ENCODE measurements at regions not wholly inside any gene's neighbourhood (a gene's known extent, or its start where the extent isn't known, plus 50 kb on each side); places are given as distances from the start of the nearest gene placed in this dataset.

DNA sequence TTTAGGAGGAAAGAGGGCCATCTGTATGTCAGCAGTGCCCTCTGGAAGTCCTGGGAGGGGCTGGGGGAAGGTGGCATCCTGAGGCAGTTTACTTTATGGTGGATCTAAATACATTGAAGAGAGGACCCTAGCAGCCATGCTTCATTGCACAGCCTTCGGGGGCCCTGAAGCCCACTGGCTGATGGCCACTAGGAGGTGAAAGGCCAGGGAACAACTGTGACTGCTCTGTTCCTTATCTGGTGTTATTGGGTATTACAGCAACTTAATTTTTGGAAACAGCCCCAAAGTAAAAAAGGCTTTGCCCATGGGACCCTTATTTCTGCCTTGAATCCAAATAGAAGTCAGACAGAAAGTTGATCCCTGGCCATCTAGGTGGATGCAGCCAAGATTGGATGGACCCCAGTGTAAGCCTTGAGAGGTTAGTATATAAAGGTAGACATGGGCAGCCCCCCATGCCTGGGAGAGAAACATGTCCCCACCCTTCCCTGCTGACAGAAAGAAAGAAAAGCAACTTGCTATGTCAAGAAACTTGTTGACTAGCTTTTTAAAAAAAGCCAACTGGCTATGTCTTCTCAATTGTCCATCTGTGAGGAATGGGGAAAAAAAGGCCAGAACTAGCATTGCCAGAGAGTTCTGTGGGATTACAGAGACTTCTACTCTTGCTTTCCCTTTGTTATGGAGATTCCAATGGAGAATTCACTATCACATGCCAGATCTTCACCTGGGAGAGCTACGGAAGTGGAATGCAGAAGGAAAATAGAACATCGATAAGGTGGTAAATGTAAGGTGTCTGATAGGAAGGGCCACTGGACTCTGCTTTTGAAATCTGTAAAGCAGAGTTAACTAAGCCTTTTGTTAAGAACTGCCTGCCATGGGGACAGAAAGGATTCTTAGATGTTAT, 58.6 kb upstream of the OSR1 start:
- TF ChIP-seq, protein P1, sequence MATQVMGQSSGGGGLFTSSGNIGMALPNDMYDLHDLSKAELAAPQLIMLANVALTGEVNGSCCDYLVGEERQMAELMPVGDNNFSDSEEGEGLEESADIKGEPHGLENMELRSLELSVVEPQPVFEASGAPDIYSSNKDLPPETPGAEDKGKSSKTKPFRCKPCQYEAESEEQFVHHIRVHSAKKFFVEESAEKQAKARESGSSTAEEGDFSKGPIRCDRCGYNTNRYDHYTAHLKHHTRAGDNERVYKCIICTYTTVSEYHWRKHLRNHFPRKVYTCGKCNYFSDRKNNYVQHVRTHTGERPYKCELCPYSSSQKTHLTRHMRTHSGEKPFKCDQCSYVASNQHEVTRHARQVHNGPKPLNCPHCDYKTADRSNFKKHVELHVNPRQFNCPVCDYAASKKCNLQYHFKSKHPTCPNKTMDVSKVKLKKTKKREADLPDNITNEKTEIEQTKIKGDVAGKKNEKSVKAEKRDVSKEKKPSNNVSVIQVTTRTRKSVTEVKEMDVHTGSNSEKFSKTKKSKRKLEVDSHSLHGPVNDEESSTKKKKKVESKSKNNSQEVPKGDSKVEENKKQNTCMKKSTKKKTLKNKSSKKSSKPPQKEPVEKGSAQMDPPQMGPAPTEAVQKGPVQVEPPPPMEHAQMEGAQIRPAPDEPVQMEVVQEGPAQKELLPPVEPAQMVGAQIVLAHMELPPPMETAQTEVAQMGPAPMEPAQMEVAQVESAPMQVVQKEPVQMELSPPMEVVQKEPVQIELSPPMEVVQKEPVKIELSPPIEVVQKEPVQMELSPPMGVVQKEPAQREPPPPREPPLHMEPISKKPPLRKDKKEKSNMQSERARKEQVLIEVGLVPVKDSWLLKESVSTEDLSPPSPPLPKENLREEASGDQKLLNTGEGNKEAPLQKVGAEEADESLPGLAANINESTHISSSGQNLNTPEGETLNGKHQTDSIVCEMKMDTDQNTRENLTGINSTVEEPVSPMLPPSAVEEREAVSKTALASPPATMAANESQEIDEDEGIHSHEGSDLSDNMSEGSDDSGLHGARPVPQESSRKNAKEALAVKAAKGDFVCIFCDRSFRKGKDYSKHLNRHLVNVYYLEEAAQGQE (IDR thresholded peaks at IDR 0.05; ENCODE audit: insufficient read depth in 1 of 2, low read depth in 2 of 2, low read length in 2 of 2) = no peak
- TF ChIP-seq FOXP2 (optimal IDR thresholded peaks at IDR 0.05; ENCODE audit: borderline replicate concordance, extremely low read depth, extremely low read length, insufficient read depth) (no peak), SIN3A (IDR thresholded peaks at IDR 0.05; ENCODE audit: borderline replicate concordance, insufficient read depth, low read length) (no peak), TAF1 (IDR thresholded peaks at IDR 0.05; ENCODE audit: borderline replicate concordance, insufficient read depth, low read length) (no peak), POLR2AphosphoS5 (IDR thresholded peaks at IDR 0.05; ENCODE audit: low read depth, low read length) (no peak)

DNA sequence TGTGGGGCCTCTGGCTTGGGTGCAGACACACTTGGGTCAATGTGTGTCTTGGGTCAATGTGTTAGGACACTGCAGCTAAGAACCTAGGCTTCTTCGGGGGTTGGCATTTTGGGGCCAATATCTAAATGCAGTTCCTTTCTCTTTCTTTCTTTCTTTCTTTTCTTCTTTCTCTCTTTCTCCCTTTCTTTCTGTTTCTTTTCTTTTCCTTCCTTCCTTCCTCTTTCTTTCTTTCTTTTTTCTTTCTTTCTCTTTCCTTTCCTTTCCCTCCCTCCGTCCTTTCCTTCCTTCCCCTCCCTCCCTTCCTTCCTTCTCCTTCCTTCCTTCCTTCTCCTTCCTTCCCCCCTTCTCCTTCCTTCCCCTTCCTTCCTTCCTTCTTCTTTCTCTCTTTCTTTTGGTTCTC, 57.7 kb upstream of the OSR1 start:
- TF ChIP-seq FOXP2 (optimal IDR thresholded peaks at IDR 0.05; ENCODE audit: borderline replicate concordance, extremely low read depth, extremely low read length, insufficient read depth) (no peak), TAF1 (IDR thresholded peaks at IDR 0.05; ENCODE audit: borderline replicate concordance, insufficient read depth, low read length) (no peak), SIN3A (IDR thresholded peaks at IDR 0.05; ENCODE audit: borderline replicate concordance, insufficient read depth, low read length) (no peak), POLR2AphosphoS5 (IDR thresholded peaks at IDR 0.05; ENCODE audit: low read depth, low read length) (no peak)
- TF ChIP-seq, protein P1 (IDR thresholded peaks at IDR 0.05; ENCODE audit: insufficient read depth in 1 of 2, low read depth in 2 of 2, low read length in 2 of 2) = no peak

DNA sequence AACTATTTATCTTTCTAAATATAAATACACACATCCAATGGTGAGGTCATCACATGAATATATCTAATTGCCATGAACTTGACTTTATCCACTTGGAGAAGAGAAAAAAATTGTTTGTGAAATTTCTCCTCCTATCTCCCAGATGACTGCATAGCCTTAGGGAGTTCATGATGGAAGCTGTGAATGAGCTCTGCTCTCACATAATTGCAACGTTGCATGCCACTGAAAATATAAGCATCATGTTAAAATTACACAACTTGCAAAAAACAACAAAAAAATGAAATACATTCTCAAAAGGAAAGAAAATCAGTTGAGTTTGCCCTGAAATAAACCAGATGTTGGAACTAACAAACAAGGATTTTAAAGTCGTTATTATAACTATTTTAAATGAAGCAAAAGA, 50.6 kb upstream of the OSR1 start:
- no peak for TF ChIP-seq TAF1 (IDR thresholded peaks at IDR 0.05; ENCODE audit: borderline replicate concordance, insufficient read depth, low read length)
- TF ChIP-seq, protein P1 (IDR thresholded peaks at IDR 0.05; ENCODE audit: insufficient read depth in 1 of 2, low read depth in 2 of 2, low read length in 2 of 2) = no peak
- no peak for TF ChIP-seq POLR2AphosphoS5 (IDR thresholded peaks at IDR 0.05; ENCODE audit: low read depth, low read length)
- no peak for TF ChIP-seq FOXP2 (optimal IDR thresholded peaks at IDR 0.05; ENCODE audit: borderline replicate concordance, extremely low read depth, extremely low read length, insufficient read depth)
- no peak for TF ChIP-seq SIN3A (IDR thresholded peaks at IDR 0.05; ENCODE audit: borderline replicate concordance, insufficient read depth, low read length)

DNA sequence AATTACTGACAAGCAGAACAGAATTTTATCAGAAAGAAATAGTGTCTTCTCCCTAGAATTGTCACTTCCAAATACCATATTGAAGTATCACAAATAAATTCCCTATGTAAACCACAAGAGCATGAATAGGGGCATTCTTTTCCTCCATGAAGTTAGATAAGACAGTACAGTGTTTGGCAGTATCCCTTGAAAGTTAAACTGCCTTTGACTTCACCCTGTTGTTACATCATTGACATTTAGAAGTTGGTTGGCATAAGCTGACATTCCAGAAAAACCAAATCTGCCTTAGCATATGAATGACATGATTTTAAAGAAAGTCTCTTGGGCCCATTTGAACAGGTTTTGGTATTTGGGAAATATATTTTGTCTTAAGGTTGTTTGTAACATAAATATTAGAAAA, 50.2 kb upstream of the OSR1 start:
- TF ChIP-seq SIN3A (IDR thresholded peaks at IDR 0.05; ENCODE audit: borderline replicate concordance, insufficient read depth, low read length) = no peak
- no peak for TF ChIP-seq FOXP2 (optimal IDR thresholded peaks at IDR 0.05; ENCODE audit: borderline replicate concordance, extremely low read depth, extremely low read length, insufficient read depth)
- no peak for TF ChIP-seq POLR2AphosphoS5 (IDR thresholded peaks at IDR 0.05; ENCODE audit: low read depth, low read length)
- TF ChIP-seq, protein P1 (IDR thresholded peaks at IDR 0.05; ENCODE audit: insufficient read depth in 1 of 2, low read depth in 2 of 2, low read length in 2 of 2) = no peak
- TF ChIP-seq TAF1 (IDR thresholded peaks at IDR 0.05; ENCODE audit: borderline replicate concordance, insufficient read depth, low read length) = no peak

Data from PFSK-1 (cell line).